ENCODE measurements at regions not wholly inside any gene's neighbourhood (a gene's known extent, or its start where the extent isn't known, plus 50 kb on each side); places are given as distances from the start of the nearest gene placed in this dataset.
"Not testable (repeated sequence)": the region's sequence is repeated elsewhere in the genome, so short reads cannot be mapped to it uniquely, and the experiment has no call there.

DNA sequence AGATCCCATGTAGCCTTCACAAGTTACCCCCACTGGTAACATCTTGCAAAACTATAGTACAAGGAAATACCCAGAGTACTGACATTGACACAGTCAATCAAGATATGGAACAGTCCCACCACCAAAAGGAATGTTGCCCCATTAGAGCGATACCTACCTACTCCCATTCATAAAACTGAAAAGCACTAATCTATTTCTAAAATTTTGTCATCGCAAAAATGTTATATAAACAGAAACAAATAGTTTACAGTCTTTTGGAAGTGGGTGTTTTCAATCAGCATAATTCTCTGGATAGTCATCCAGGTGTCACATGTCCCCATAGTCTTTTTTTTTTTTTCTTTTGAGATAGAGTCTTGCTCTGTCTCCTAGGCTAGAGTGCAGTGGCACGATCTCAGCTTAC lies 156.9 kb upstream of the AGTR1 start:
- intact Hi-C loops (cut with DNase I) = no loop called here
- TF ChIP-seq, protein P1, sequence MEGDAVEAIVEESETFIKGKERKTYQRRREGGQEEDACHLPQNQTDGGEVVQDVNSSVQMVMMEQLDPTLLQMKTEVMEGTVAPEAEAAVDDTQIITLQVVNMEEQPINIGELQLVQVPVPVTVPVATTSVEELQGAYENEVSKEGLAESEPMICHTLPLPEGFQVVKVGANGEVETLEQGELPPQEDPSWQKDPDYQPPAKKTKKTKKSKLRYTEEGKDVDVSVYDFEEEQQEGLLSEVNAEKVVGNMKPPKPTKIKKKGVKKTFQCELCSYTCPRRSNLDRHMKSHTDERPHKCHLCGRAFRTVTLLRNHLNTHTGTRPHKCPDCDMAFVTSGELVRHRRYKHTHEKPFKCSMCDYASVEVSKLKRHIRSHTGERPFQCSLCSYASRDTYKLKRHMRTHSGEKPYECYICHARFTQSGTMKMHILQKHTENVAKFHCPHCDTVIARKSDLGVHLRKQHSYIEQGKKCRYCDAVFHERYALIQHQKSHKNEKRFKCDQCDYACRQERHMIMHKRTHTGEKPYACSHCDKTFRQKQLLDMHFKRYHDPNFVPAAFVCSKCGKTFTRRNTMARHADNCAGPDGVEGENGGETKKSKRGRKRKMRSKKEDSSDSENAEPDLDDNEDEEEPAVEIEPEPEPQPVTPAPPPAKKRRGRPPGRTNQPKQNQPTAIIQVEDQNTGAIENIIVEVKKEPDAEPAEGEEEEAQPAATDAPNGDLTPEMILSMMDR (IDR thresholded peaks at IDR 0.05) = no peak
- TF ChIP-seq POLR2A (IDR thresholded peaks at IDR 0.05) = no peak
- TF ChIP-seq POLR2AphosphoS5 (IDR thresholded peaks at IDR 0.05; ENCODE audit: insufficient read depth in 1 of 2, low read depth in 1 of 2) = no peak
- Histone ChIP-seq H3K27ac (no peak overlapping the region), H3K27me3 (no peaks in the 10 kb centered on the region), H3K36me3 (no peaks in the 10 kb centered on the region), H3K9me3 (no peaks in the 10 kb centered on the region), H3K4me3 (no peak overlapping the region), H3K4me1 (no peaks in the 10 kb centered on the region)
- no peak for DNase-seq (ENCODE audit: extremely low spot score in 2 of 2)

DNA sequence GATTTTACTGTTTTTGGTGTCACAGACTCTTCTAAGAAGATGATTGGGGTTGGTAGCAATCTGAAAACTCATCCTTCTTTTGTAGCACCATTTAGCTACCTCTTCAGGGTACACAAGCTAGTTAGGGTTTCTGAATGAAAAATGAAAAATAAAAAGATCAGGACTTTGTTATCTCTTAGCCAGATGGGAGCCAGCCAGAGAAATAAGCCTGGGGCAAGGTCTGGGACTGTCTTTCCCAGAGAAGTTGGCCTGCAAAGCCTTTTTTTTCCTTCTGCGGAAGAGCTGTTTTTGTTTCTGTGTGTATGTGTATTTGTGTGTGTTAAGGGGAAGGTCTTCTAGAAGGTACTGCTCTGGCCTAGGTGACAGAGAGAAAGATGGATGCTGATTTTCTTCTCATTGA lies 150.7 kb upstream of the AGTR1 start:
- intact Hi-C loops (cut with DNase I) = no loop called here
- Histone ChIP-seq H3K27ac (no peak overlapping the region), H3K27me3 (no peaks in the 10 kb centered on the region), H3K4me3 (no peak overlapping the region), H3K4me1 (no peaks in the 10 kb centered on the region), H3K9me3 (no peaks in the 10 kb centered on the region), H3K36me3 (no peaks in the 10 kb centered on the region)
- no peak for TF ChIP-seq POLR2AphosphoS5 (IDR thresholded peaks at IDR 0.05; ENCODE audit: insufficient read depth in 1 of 2, low read depth in 1 of 2)
- no peak for TF ChIP-seq POLR2A (IDR thresholded peaks at IDR 0.05)
- TF ChIP-seq, protein P1 (IDR thresholded peaks at IDR 0.05) = no peak
- no peak for DNase-seq (ENCODE audit: extremely low spot score in 2 of 2)

DNA sequence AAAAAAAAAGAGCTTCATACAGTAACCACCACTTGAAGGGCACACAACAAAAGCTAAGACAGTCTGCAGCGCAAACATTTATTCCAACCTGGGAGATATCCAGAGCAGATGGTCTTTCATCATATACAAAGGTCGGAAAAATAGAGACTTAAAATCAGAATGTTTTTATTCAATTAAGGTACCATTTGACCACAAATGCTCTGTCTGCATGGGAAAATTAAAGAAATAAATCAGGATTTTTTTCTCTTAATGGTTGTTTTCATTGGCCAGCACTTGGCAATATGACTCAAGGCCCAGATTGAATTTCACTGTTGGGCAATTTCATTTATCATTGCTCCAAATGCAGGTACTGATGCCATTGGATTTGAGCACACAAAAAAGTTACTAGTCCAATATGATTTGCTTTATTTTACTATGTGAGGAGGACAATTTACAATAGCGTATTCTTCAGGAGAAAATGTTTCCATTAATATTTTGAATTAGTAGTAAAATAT lies 145.9 kb upstream of the AGTR1 start:
- Histone ChIP-seq H3K27me3 (no peaks in the 10 kb centered on the region), H3K27ac (no peak overlapping the region), H3K9me3 (no peaks in the 10 kb centered on the region), H3K4me1 (no peaks in the 10 kb centered on the region), H3K36me3 (no peaks in the 10 kb centered on the region), H3K4me3 (no peak overlapping the region)
- no peak for TF ChIP-seq POLR2AphosphoS5 (IDR thresholded peaks at IDR 0.05; ENCODE audit: insufficient read depth in 1 of 2, low read depth in 1 of 2)
- no peak for TF ChIP-seq POLR2A (IDR thresholded peaks at IDR 0.05)
- intact Hi-C loops (cut with DNase I) = no loop called here
- no peak for DNase-seq (ENCODE audit: extremely low spot score in 2 of 2)

DNA sequence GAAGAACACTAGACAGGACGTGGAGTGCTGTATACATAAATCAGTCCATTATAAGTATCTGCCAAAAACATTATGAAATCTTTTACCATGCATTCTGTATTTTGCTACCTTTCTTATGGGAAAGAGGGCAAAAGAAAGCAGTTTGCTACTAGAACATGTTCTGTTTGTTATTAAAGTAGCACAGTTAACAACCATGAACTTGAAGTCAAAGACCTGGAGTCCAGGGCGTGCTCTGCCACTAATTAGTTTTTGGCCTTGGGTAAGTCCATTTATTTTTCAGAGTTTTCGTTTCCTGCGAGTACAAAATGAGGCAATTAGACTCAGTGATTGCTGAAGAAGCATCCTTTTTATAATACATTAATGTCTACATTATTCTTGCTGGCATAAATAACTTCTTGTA lies 143.3 kb upstream of the AGTR1 start:
- no peaks in the 10 kb centered on the region for H3K27me3 ChIP-seq
- intact Hi-C loops (cut with DNase I) = no loop called here
- TF ChIP-seq POLR2A (IDR thresholded peaks at IDR 0.05) (no peak), POLR2AphosphoS5 (IDR thresholded peaks at IDR 0.05; ENCODE audit: insufficient read depth in 1 of 2, low read depth in 1 of 2) (no peak)
- TF ChIP-seq, protein P1 (IDR thresholded peaks at IDR 0.05) = no peak
- H3K4me1 ChIP-seq = no peaks in the 10 kb centered on the region
- H3K36me3 ChIP-seq = no peaks in the 10 kb centered on the region
- no peaks in the 10 kb centered on the region for H3K9me3 ChIP-seq
- no peak overlapping the region for H3K4me3 ChIP-seq
- H3K27ac ChIP-seq = no peak overlapping the region
- DNase-seq (ENCODE audit: extremely low spot score in 2 of 2) = no peak

DNA sequence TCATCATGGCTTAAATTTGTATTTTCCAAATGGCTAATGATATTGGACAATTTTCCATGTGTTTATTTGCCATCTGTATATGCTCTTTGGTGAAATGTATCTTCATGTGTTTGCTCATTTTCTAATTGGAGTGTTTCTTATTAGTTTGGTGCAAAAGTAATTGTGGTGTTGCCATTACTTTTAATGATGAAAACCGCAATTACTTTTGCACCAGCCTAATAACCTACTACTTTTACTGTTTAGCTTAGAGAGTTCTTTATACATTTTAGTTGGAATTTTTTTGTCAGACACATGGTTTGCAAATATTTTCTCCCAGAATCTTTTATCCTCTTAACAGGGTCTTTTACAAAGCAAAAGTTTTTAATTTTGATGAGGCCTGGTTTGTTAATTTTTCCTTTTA lies 141.0 kb upstream of the AGTR1 start:
- H3K36me3 ChIP-seq = no peaks in the 10 kb centered on the region
- no peak for DNase-seq (ENCODE audit: extremely low spot score in 2 of 2)
- no peaks in the 10 kb centered on the region for H3K9me3 ChIP-seq
- H3K4me1 ChIP-seq = no peaks in the 10 kb centered on the region
- no peak for TF ChIP-seq POLR2A (IDR thresholded peaks at IDR 0.05)
- TF ChIP-seq POLR2AphosphoS5 (IDR thresholded peaks at IDR 0.05; ENCODE audit: insufficient read depth in 1 of 2, low read depth in 1 of 2) = no peak
- TF ChIP-seq, protein P1 (IDR thresholded peaks at IDR 0.05) = no peak
- intact Hi-C loops (cut with DNase I) = no loop called here
- H3K27ac ChIP-seq = no peak overlapping the region
- no peak overlapping the region for H3K4me3 ChIP-seq
- H3K27me3 ChIP-seq = no peaks in the 10 kb centered on the region

DNA sequence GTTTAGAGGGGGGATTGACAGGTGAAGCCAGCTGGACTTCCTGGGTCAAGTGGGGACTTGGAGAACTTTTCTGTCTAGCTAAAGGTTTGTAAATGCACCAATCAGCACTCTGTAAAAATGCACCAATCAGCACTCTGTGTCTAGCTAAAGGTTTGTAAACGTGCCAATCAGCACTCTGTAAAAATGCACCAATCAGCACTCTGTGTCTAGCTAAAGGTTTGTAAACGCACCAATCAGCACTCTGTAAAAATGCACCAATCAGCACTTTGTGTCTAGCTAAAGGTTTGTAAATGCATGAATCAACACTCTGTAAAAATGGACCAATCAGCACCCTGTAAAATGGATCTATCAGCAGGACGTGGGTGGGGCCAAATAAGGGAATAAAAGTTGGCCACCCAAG lies 120.1 kb upstream of the AGTR1 start:
- intact Hi-C loops (cut with DNase I); H3K27ac ChIP-seq; H3K4me3 ChIP-seq; H3K36me3 ChIP-seq; H3K27me3 ChIP-seq; H3K4me1 ChIP-seq; DNase-seq (ENCODE audit: extremely low spot score in 2 of 2); H3K9me3 ChIP-seq: not testable (repeated sequence)
